ENCODE measurements at regions not wholly inside any gene's neighbourhood (a gene's known extent, or its start where the extent isn't known, plus 50 kb on each side); places are given as distances from the start of the nearest gene placed in this dataset.

DNA sequence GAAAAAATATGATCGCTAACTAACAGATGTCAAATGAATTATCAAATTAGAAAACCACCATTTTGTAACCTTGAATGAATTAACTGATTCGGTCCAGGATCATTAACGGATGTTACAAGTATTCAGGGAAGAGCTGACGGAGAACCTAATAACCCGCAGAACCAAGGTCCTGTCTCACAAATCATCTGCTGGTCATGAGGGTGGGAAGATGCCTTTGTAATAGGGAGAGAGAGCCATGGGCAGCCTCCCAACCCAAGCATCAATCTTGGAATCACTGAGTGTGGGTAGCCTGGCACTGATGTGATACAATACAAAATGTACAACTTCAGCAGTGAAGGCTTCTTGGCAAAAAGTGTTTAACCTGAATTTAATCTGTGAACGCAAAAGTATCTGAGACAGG, 89.6 kb upstream of the CLDN14 start:
- TF ChIP-seq, protein P1, sequence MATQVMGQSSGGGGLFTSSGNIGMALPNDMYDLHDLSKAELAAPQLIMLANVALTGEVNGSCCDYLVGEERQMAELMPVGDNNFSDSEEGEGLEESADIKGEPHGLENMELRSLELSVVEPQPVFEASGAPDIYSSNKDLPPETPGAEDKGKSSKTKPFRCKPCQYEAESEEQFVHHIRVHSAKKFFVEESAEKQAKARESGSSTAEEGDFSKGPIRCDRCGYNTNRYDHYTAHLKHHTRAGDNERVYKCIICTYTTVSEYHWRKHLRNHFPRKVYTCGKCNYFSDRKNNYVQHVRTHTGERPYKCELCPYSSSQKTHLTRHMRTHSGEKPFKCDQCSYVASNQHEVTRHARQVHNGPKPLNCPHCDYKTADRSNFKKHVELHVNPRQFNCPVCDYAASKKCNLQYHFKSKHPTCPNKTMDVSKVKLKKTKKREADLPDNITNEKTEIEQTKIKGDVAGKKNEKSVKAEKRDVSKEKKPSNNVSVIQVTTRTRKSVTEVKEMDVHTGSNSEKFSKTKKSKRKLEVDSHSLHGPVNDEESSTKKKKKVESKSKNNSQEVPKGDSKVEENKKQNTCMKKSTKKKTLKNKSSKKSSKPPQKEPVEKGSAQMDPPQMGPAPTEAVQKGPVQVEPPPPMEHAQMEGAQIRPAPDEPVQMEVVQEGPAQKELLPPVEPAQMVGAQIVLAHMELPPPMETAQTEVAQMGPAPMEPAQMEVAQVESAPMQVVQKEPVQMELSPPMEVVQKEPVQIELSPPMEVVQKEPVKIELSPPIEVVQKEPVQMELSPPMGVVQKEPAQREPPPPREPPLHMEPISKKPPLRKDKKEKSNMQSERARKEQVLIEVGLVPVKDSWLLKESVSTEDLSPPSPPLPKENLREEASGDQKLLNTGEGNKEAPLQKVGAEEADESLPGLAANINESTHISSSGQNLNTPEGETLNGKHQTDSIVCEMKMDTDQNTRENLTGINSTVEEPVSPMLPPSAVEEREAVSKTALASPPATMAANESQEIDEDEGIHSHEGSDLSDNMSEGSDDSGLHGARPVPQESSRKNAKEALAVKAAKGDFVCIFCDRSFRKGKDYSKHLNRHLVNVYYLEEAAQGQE (IDR thresholded peaks at IDR 0.05; ENCODE audit: low read depth) = no peak
- TF ChIP-seq EP300 (IDR thresholded peaks at IDR 0.05; ENCODE audit: borderline replicate concordance) (no peak), TAF1 (IDR thresholded peaks at IDR 0.05; ENCODE audit: low read depth) (no peak), ZBTB7A (IDR thresholded peaks at IDR 0.05; ENCODE audit: low read depth) (no peak), RAD21 (IDR thresholded peaks at IDR 0.05; ENCODE audit: low read depth) (no peak), CEBPB (IDR thresholded peaks at IDR 0.05) (no peak), YY1 (IDR thresholded peaks at IDR 0.05; ENCODE audit: low read depth) (no peak), NFIC (IDR thresholded peaks at IDR 0.05) (no peak), EGR1 (IDR thresholded peaks at IDR 0.05) (no peak), FOXM1 (IDR thresholded peaks at IDR 0.05; ENCODE audit: borderline replicate concordance, low read depth) (no peak)
- TF ChIP-seq, protein P2, sequence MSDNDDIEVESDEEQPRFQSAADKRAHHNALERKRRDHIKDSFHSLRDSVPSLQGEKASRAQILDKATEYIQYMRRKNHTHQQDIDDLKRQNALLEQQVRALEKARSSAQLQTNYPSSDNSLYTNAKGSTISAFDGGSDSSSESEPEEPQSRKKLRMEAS (IDR thresholded peaks at IDR 0.05) = no peak
- TF ChIP-seq, protein P3, sequence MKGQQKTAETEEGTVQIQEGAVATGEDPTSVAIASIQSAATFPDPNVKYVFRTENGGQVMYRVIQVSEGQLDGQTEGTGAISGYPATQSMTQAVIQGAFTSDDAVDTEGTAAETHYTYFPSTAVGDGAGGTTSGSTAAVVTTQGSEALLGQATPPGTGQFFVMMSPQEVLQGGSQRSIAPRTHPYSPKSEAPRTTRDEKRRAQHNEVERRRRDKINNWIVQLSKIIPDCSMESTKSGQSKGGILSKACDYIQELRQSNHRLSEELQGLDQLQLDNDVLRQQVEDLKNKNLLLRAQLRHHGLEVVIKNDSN (IDR thresholded peaks at IDR 0.05) = no peak
